ENCODE measurements at regions not wholly inside any gene's neighbourhood (a gene's known extent, or its start where the extent isn't known, plus 50 kb on each side); places are given as distances from the start of the nearest gene placed in this dataset.

- H3K9me3 ChIP-seq (ENCODE audit: control insufficient read depth, low read depth, low read length): no peaks in the 10 kb centered on the region
- peaks cover 2% of the 10 kb centered on the region for H3K4me1 ChIP-seq (ENCODE audit: control insufficient read depth, extremely low read depth, insufficient read depth, low read length)
- H3K27ac ChIP-seq (ENCODE audit: control insufficient read depth, insufficient read depth, low read length): no peak overlapping the region
- no peak overlapping the region for H3K4me2 ChIP-seq (ENCODE audit: control insufficient read depth, extremely low read depth, insufficient read depth, low read depth, low read length)
- H3K79me2 ChIP-seq (ENCODE audit: control insufficient read depth, insufficient read depth, low read length): no peaks in the 10 kb centered on the region
- H3K4me3 ChIP-seq (ENCODE audit: control insufficient read depth in 2 of 3, extremely low read depth in 1 of 3, insufficient read depth in 2 of 3, low read depth in 1 of 3, low read length in 3 of 3): no peak overlapping the region
- FAIRE-seq (no peak), DNase-seq (ENCODE audit: low read depth, low spot score) (no peak)
- no peaks in the 10 kb centered on the region for H3K9me1 ChIP-seq (ENCODE audit: control insufficient read depth, extremely low read depth, insufficient read depth, low read length)
- no peaks in the 10 kb centered on the region for H4K20me1 ChIP-seq (ENCODE audit: control insufficient read depth, extremely low read depth, insufficient read depth, low read length)
- no peak overlapping the region for H2AFZ ChIP-seq (ENCODE audit: control insufficient read depth, low read length)
- H3K36me3 ChIP-seq (ENCODE audit: control insufficient read depth in 2 of 2, extremely low read depth in 1 of 2, insufficient read depth in 2 of 2, low read length in 2 of 2): no peaks in the 10 kb centered on the region
- no peak overlapping the region for H3K9ac ChIP-seq (ENCODE audit: control insufficient read depth, extremely low read depth, insufficient read depth, low read length)
- dilution Hi-C loops (cut with MboI; ENCODE audit: extremely low pct_ligation_motif_present, low sequenced_read_pairs): no loop called here
- no peak for TF ChIP-seq EZH2 (IDR thresholded peaks at IDR 0.05; ENCODE audit: low read length)
- TF ChIP-seq, protein P1, sequence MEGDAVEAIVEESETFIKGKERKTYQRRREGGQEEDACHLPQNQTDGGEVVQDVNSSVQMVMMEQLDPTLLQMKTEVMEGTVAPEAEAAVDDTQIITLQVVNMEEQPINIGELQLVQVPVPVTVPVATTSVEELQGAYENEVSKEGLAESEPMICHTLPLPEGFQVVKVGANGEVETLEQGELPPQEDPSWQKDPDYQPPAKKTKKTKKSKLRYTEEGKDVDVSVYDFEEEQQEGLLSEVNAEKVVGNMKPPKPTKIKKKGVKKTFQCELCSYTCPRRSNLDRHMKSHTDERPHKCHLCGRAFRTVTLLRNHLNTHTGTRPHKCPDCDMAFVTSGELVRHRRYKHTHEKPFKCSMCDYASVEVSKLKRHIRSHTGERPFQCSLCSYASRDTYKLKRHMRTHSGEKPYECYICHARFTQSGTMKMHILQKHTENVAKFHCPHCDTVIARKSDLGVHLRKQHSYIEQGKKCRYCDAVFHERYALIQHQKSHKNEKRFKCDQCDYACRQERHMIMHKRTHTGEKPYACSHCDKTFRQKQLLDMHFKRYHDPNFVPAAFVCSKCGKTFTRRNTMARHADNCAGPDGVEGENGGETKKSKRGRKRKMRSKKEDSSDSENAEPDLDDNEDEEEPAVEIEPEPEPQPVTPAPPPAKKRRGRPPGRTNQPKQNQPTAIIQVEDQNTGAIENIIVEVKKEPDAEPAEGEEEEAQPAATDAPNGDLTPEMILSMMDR (optimal IDR thresholded peaks at IDR 0.05 in 1 of 3, IDR thresholded peaks at IDR 0.05 in 1 of 3, conservative IDR thresholded peaks at IDR 0.05 in 1 of 3; ENCODE audit: extremely low read depth in 1 of 3, insufficient read depth in 2 of 3, low read length in 3 of 3): no peak
- H3K27me3 ChIP-seq (ENCODE audit: control insufficient read depth, extremely low read depth, insufficient read depth, low read length): no peaks in the 10 kb centered on the region
Measured at GRCh38 chr2:150085478-150085877, 402.0 kb downstream of the RND3 start.

GRCh38 chr2:150081775-150082481 is 405.5 kb downstream of the RND3 start:
- Histone ChIP-seq H3K9me1 (ENCODE audit: control insufficient read depth, extremely low read depth, insufficient read depth, low read length) (no peaks in the 10 kb centered on the region), H3K79me2 (ENCODE audit: control insufficient read depth, insufficient read depth, low read length) (no peaks in the 10 kb centered on the region), H3K4me1 (ENCODE audit: control insufficient read depth, extremely low read depth, insufficient read depth, low read length) (peaks cover 2% of the 10 kb centered on the region), H3K9me3 (ENCODE audit: control insufficient read depth, low read depth, low read length) (no peaks in the 10 kb centered on the region), H3K27me3 (ENCODE audit: control insufficient read depth, extremely low read depth, insufficient read depth, low read length) (no peaks in the 10 kb centered on the region), H3K4me3 (ENCODE audit: control insufficient read depth in 2 of 3, extremely low read depth in 1 of 3, insufficient read depth in 2 of 3, low read depth in 1 of 3, low read length in 3 of 3) (no peak overlapping the region), H3K27ac (ENCODE audit: control insufficient read depth, insufficient read depth, low read length) (no peak overlapping the region), H3K9ac (ENCODE audit: control insufficient read depth, extremely low read depth, insufficient read depth, low read length) (no peak overlapping the region), H3K36me3 (ENCODE audit: control insufficient read depth in 2 of 2, extremely low read depth in 1 of 2, insufficient read depth in 2 of 2, low read length in 2 of 2) (no peaks in the 10 kb centered on the region), H2AFZ (ENCODE audit: control insufficient read depth, low read length) (no peak overlapping the region), H4K20me1 (ENCODE audit: control insufficient read depth, extremely low read depth, insufficient read depth, low read length) (no peaks in the 10 kb centered on the region), H3K4me2 (ENCODE audit: control insufficient read depth, extremely low read depth, insufficient read depth, low read depth, low read length) (no peak overlapping the region)
- TF ChIP-seq, protein P1 (optimal IDR thresholded peaks at IDR 0.05 in 1 of 3, IDR thresholded peaks at IDR 0.05 in 1 of 3, conservative IDR thresholded peaks at IDR 0.05 in 1 of 3; ENCODE audit: extremely low read depth in 1 of 3, insufficient read depth in 2 of 3, low read length in 3 of 3): no peak
- TF ChIP-seq EZH2 (IDR thresholded peaks at IDR 0.05; ENCODE audit: low read length): no peak
- no peak for FAIRE-seq
- dilution Hi-C loops (cut with MboI; ENCODE audit: extremely low pct_ligation_motif_present, low sequenced_read_pairs): no loop called here
- DNase-seq (ENCODE audit: low read depth, low spot score): no peak

Measured in keratinocyte (primary cell).